Muscle layer of duodenum (tissue), 2 donors: ENCODE measurements at regions not wholly inside any gene's neighbourhood (a gene's known extent, or its start where the extent isn't known, plus 50 kb on each side); places are given as distances from the start of the nearest gene placed in this dataset.

ENCODE experiments used
- H3K27ac ChIP-seq: one replicate; pipeline ENCODE4 v1.7.0; 2013; ENCODE audit warnings: mild to moderate bottlenecking, low read length
- H3K27me3 ChIP-seq: one replicate; pipeline ENCODE4 v1.7.0; 2013; ENCODE audit warnings: low read depth, mild to moderate bottlenecking, control low read depth, low read length
- H3K36me3 ChIP-seq, 2 donors: one replicate each; pipeline ENCODE4 v1.7.0; 2013; ENCODE audit warnings: low read length in 2 of 2, control low read depth in 1 of 2, mild to moderate bottlenecking in 1 of 2; ENCODE audit not compliant: insufficient read depth in 2 of 2, control insufficient read depth in 1 of 2
- H3K4me1 ChIP-seq, 2 donors: one replicate each; pipeline ENCODE4 v1.7.0; 2013; ENCODE audit warnings: low read length in 2 of 2, mild to moderate bottlenecking in 2 of 2, control low read depth in 1 of 2, moderate library complexity in 1 of 2; ENCODE audit not compliant: insufficient read depth in 2 of 2, control insufficient read depth in 1 of 2
- H3K4me3 ChIP-seq, 2 donors: one replicate each; pipeline ENCODE4 v1.7.0; 2013; ENCODE audit warnings: low read length in 2 of 2, low read depth in 1 of 2, mild to moderate bottlenecking in 1 of 2
- H3K9me3 ChIP-seq, 2 donors: one replicate each; pipeline ENCODE4 v1.7.0; 2013; ENCODE audit warnings: low read length in 2 of 2, control low read depth in 1 of 2, mild to moderate bottlenecking in 1 of 2; ENCODE audit not compliant: control insufficient read depth in 1 of 2
- donor health status: healthy.

DNA sequence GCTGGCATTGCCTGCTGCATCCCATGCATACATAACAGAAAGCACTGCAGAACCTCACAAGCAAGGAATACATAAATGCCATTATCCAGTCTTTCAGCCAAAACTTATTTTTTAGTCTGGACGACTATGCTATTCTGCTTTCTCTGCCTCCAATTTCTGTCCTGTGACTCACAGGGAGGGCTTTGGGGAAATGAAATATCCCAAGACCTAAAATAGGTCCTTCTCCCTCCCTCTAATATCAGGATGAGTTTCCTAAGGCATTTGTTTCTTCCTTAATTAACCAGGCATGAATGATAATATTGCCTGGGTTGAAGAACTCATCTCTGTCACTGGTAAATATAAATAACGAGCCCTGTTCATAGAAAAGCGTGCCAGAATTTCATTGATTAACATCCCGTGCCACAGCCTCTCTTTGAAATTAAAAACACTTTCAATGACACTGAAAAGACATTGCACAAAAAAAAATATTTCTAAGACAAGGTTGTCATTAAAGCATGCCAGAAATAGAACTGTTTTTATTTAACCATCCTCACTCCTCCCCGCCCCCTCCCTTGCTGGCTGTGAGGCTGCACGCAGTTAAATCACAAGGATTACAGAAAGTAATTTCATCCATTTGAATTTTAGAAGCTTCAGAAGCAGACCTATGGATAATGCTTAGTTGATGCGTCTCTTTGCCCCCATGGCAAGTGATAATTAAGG, 103.0 kb upstream of the ANKRD1 start:
- no peak overlapping the region for H3K27ac ChIP-seq
- peaks cover 0 to 16% of the 10 kb centered on the region in 2 donors for H3K4me1 ChIP-seq
- H3K4me3 ChIP-seq = no peak overlapping the region

DNA sequence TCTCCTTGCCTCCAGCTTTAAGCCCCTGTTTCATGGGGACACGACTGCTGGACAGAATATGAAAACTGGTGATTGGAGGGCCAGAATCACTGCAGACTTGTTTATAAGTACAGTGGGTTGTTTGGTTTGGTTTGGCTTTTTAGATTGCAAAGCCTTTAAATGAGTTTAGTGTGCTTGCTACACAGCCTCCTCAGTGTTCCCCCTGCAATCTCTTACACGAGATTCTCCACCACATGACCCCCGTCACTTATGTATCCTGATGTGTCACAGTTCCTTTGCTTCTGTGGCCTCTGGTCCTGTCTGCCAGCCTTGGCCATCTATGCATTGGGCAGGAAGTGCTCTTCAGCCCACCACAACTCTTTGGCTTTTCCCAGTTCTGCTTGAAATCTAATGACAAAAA, 103.7 kb upstream of the ANKRD1 start:
- Histone ChIP-seq H3K4me3 (no peak overlapping the region), H3K4me1 (peaks cover 0 to 16% of the 10 kb centered on the region in 2 donors), H3K27ac (no peak overlapping the region), H3K36me3 (no peaks in the 10 kb centered on the region), H3K27me3 (no peaks in the 10 kb centered on the region), H3K9me3 (no peaks in the 10 kb centered on the region)

More for the DNA sequence above, 103.0 kb upstream of the ANKRD1 start:
- Histone ChIP-seq H3K9me3 (no peaks in the 10 kb centered on the region), H3K36me3 (no peaks in the 10 kb centered on the region), H3K27me3 (no peaks in the 10 kb centered on the region)

GRCh38 chr10:91032611-91033206, 111.8 kb upstream of the ANKRD1 start:
- H3K9me3 ChIP-seq = no peaks in the 10 kb centered on the region
- H3K36me3 ChIP-seq = no peaks in the 10 kb centered on the region
- no peaks in the 10 kb centered on the region for H3K4me1 ChIP-seq
- no peak overlapping the region for H3K27ac ChIP-seq
- no peaks in the 10 kb centered on the region for H3K27me3 ChIP-seq
- no peak overlapping the region for H3K4me3 ChIP-seq

DNA sequence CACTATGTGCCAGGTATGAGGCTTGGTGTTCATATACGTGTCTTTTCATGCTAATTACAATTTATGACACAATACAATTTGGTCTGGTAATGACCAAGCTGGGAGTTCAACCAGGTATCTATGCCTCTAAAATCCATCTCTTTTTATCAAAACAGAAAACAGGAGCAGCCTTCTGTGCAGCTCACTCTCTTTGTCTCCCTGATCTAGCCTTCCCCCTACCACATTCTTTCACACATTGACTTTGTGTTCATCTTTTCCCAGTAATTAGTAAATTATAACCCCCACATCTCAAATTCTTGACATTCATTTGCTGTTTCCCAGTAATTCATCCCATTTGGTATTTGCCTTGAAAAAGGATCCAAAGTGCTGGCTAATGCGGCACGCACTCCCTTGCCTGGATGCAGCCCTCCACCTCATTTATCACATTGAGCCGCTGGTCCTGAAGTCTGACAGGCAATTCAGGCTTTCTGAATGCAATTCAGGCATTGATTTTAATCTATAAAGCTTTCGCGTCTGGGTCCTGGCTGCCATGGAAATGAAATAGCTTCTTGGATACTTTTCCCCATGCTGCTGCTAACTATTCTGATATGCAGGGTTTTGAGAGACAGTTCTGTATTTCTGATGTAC, 112.5 kb upstream of the ANKRD1 start:
- H3K4me3 ChIP-seq = no peak overlapping the region
- no peak overlapping the region for H3K27ac ChIP-seq
- no peaks in the 10 kb centered on the region for H3K9me3 ChIP-seq
- H3K36me3 ChIP-seq = no peaks in the 10 kb centered on the region
- no peaks in the 10 kb centered on the region for H3K4me1 ChIP-seq
- H3K27me3 ChIP-seq = no peaks in the 10 kb centered on the region

GRCh38 chr10:91034042-91034441, 113.2 kb upstream of the ANKRD1 start:
- no peak overlapping the region for H3K27ac ChIP-seq

DNA sequence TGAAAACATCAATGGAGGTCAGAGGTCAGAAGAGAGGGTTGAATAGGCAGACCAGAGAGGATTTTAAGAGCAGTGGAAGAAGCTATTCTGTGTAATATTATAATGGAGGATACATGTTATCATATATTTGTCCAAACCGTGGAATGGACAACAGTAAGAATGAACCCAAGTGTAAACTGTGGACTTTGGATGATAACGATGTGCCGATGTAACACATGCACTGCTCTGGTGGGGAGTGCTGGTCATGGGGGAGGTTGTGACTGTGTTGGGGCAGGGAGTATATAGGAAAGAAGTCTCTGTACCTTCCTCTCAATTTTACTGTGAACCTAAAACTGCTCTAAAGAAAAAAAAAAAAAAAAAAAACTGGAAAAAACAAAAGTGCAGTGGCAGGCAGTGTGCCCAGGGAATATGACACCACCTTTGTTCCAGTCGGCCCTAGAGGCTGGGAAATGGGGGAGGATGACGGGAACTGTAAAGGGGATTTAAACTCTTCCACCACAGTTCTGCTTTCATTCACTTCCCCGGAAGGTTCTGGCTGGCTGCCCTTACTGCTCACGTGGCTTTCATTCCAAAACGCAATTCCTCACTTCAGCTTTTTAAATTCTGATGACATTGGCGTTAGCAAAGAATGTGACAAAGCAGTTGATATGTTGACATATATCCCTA, 113.7 kb upstream of the ANKRD1 start:
- Histone ChIP-seq H3K36me3 (no peaks in the 10 kb centered on the region), H3K4me3 (no peak overlapping the region), H3K9me3 (no peaks in the 10 kb centered on the region), H3K27ac (no peak overlapping the region), H3K27me3 (no peaks in the 10 kb centered on the region), H3K4me1 (no peaks in the 10 kb centered on the region)

More at GRCh38 chr10:91034042-91034441, 113.2 kb upstream of the ANKRD1 start:
- H3K9me3 ChIP-seq = no peaks in the 10 kb centered on the region
- no peak overlapping the region for H3K4me3 ChIP-seq
- H3K27me3 ChIP-seq = no peaks in the 10 kb centered on the region
- H3K4me1 ChIP-seq = no peaks in the 10 kb centered on the region
- H3K36me3 ChIP-seq = no peaks in the 10 kb centered on the region

GRCh38 chr10:91035650-91036292, 114.9 kb upstream of the ANKRD1 start:
- Histone ChIP-seq H3K4me1 (no peaks in the 10 kb centered on the region), H3K4me3 (no peak overlapping the region), H3K27me3 (no peaks in the 10 kb centered on the region), H3K9me3 (no peaks in the 10 kb centered on the region), H3K27ac (no peak overlapping the region), H3K36me3 (no peaks in the 10 kb centered on the region)

DNA sequence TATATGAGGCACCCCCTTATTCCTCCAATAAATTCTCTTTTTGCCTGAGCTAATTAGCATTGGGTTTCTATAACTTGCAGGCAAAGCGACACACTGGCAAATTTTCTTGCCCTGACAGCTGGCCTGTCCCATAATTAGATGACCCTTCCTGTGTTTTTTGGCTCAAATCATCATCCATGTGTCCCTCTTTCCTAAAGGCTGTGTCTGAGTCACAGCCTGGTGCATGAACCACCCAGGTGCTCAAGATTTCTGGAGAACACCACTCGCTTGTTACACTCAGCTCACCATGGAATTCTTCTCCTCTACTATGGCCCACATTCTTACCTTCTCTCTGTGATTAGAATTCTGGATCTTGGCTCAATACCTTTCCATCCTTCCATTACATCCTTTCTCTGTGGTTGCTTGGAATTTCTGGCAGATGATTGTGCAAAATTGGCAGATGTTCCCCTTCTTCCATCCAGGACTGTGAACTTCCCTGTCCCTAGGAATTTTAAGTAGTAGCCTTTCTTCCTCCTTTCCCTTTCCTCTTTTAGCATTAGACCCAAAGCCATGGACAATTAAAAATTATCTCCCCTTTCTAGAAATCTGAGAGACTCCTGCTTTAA, 116.0 kb upstream of the ANKRD1 start:
- no peak overlapping the region for H3K27ac ChIP-seq
- H3K4me1 ChIP-seq = no peaks in the 10 kb centered on the region
- no peaks in the 10 kb centered on the region for H3K9me3 ChIP-seq
- H3K4me3 ChIP-seq = no peak overlapping the region
- no peaks in the 10 kb centered on the region for H3K36me3 ChIP-seq
- H3K27me3 ChIP-seq = no peaks in the 10 kb centered on the region

DNA sequence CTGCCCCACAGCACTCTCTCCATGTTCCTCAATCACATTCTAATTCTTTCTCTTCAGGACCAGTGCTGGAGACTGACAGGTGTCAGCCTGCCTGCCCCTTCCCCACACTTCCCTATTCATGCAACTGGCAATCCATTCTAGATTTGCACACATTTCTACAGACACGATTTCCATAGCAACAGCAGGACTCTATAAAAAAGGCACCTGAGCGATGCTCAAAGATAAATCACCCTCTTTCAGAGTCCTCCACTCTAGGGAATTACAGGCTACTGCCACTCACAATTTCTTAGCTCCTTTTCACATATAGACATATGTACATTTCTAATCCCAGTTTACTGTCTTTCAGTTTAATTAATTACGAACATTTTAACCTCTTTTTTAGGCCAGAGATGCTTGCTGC, 118.1 kb upstream of the ANKRD1 start:
- no peaks in the 10 kb centered on the region for H3K4me1 ChIP-seq
- no peaks in the 10 kb centered on the region for H3K9me3 ChIP-seq
- H3K27me3 ChIP-seq = no peaks in the 10 kb centered on the region
- H3K36me3 ChIP-seq = no peaks in the 10 kb centered on the region
- no peak overlapping the region for H3K27ac ChIP-seq
- no peak overlapping the region for H3K4me3 ChIP-seq

- no peak overlapping the region for H3K27ac ChIP-seq
- no peaks in the 10 kb centered on the region for H3K36me3 ChIP-seq
- no peaks in the 10 kb centered on the region for H3K9me3 ChIP-seq
- no peaks in the 10 kb centered on the region for H3K4me1 ChIP-seq
- no peaks in the 10 kb centered on the region for H3K27me3 ChIP-seq
- H3K4me3 ChIP-seq = no peak overlapping the region
Observed at GRCh38 chr10:91040343-91040742, 119.5 kb upstream of the ANKRD1 start.

DNA sequence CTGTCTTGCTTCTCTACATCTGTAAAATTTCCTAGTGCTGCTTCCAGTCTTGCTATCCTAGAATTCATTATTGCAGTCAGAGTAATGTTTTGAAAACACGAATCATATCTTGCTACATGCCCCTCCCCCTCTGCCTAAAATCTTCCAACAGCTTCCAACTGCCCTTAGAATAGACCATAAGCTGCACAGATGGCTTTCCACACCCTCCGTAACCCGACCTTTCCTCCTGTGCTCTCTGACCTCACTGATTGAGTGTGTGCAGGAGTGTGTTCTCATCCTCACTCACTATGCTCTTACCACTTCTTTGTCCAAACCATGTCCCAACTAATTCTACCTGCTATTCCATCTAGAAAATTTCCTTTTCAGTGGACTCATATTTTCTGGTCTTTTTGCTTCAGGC, 121.2 kb upstream of the ANKRD1 start:
- Histone ChIP-seq H3K4me3 (no peak overlapping the region), H3K36me3 (no peaks in the 10 kb centered on the region), H3K4me1 (peaks cover 0 to 3% of the 10 kb centered on the region in 2 donors), H3K9me3 (no peaks in the 10 kb centered on the region), H3K27me3 (no peaks in the 10 kb centered on the region), H3K27ac (no peak overlapping the region)
